A673 (cell line): ENCODE measurements at regions not wholly inside any gene's neighbourhood (a gene's known extent, or its start where the extent isn't known, plus 50 kb on each side); places are given as distances from the start of the nearest gene placed in this dataset.

Experiments used
- CTCF ChIP-seq: fragments of 300-800, 200-600 bp; sonication (generic); conservative IDR thresholded peaks from 2 replicates; pipeline ENCODE4 v1.5.1; 2017; ENCODE audit warnings: low read depth, mild to moderate bottlenecking, antibody characterized with exemption, low read length, moderate library complexity, mixed read lengths
- EZH2 ChIP-seq: fragments of 200-600 bp; sonication (generic); IDR thresholded peaks from 2 replicates; pipeline ENCODE4 v1.6.1; 2017; ENCODE audit warnings: borderline replicate concordance, low read depth, mild to moderate bottlenecking, mixed read lengths, antibody characterized with exemption, low read length; ENCODE audit not compliant: poor library complexity, severe bottlenecking

- TF ChIP-seq CTCF (no peak), EZH2 (no peak)
Measured at GRCh38 chr2:164141271-164141670, 405.5 kb upstream of the FIGN start.
